B cell (primary cell): ENCODE measurements at regions not wholly inside any gene's neighbourhood (a gene's known extent, or its start where the extent isn't known, plus 50 kb on each side); places are given as distances from the start of the nearest gene placed in this dataset.

ENCODE experiments used
- ATAC-seq: fragments of 200-7000 bp; cut with Tn5 transposase; one replicate; pipeline ENCODE4 v1.10.0; 2021; ENCODE audit warnings: low read depth, mild to moderate bottlenecking, moderate number of reproducible peaks, moderate library complexity
- CTCF ChIA-PET: fragments of 350-600 bp; sonication (Branson Sonifier 250); formaldehyde crosslinking; loops from one replicate; lab custom pipeline; 2021; ENCODE audit warnings: antibody characterized with exemption, inconsistent platforms; lab: Charles Lee
- POLR2A ChIA-PET: fragments of 350-600 bp; sonication (Branson Sonifier 250); formaldehyde crosslinking; loops from one replicate; lab custom pipeline; 2021; ENCODE audit warnings: antibody characterized with exemption; lab: Charles Lee
- DNase-seq: peaks from one replicate; pipeline ENCODE4 v3.0.0; 2013
- H2AFZ ChIP-seq: 2 replicates; pipeline ENCODE4 v1.6.1; 2012; ENCODE audit warnings: mild to moderate bottlenecking, low read depth, low read length; ENCODE audit not compliant: insufficient read depth, poor library complexity, severe bottlenecking
- H3K27ac ChIP-seq, 2 donors: 1 replicate in 1 of 2; 2 replicates in 1 of 2; pipeline ENCODE4 v1.5.1; 2012 to 2013; ENCODE audit warnings: low read length in 2 of 2, mild to moderate bottlenecking in 2 of 2, moderate library complexity in 1 of 2
- H3K27me3 ChIP-seq, 4 experiments: fragments of 200-600 bp in 1 of 4; sonication (generic) in 1 of 4; replicated peaks in 1 of 4; 1 replicate in 2 of 4; 2 replicates in 2 of 4; pipeline versions ENCODE4 v1.6.1 to v1.7.0; 2013 to 2016; ENCODE audit warnings: low read length in 3 of 4, mild to moderate bottlenecking in 2 of 4, mixed read lengths in 1 of 4, moderate library complexity in 1 of 4; ENCODE audit not compliant: insufficient read depth in 4 of 4, control insufficient read depth in 3 of 4; ENCODE audit errors: control extremely low read depth in 1 of 4
- H3K36me3 ChIP-seq, 2 experiments: replicated peaks in 1 of 2; 1 replicate in 1 of 2; 2 replicates in 1 of 2; pipeline versions ENCODE4 v1.6.1 to v1.7.1; 2013; ENCODE audit warnings: low read length in 1 of 2; ENCODE audit not compliant: insufficient read depth in 2 of 2, control insufficient read depth in 1 of 2; ENCODE audit errors: control extremely low read depth in 1 of 2, extremely low read depth in 1 of 2
- H3K4me1 ChIP-seq, 2 donors: fragments of 200-600 bp in 1 of 2; sonication (generic) in 1 of 2; 1 replicate in 1 of 2; 2 replicates in 1 of 2; pipeline versions ENCODE4 v1.5.1 to v1.6.1; 2013 to 2017; ENCODE audit warnings: low read length in 2 of 2; ENCODE audit not compliant: control insufficient read depth in 2 of 2, insufficient read depth in 2 of 2
- H3K4me2 ChIP-seq: replicated peaks from 2 replicates; pipeline ENCODE3; 2012; ENCODE audit warnings: mild to moderate bottlenecking, low read depth, low read length; ENCODE audit not compliant: poor library complexity, severe bottlenecking
- H3K4me3 ChIP-seq, 5 experiments: fragments of 200-600 bp in 1 of 5; sonication (generic) in 1 of 5; 1 replicate in 3 of 5; 2 replicates in 2 of 5; pipeline versions ENCODE4 v1.5.1 to v1.7.0; 2011 to 2016; ENCODE audit warnings: low read length in 4 of 5, mild to moderate bottlenecking in 4 of 5, low read depth in 2 of 5, control low read depth in 1 of 5, moderate library complexity in 1 of 5; ENCODE audit not compliant: insufficient read depth in 1 of 5; ENCODE audit errors: control extremely low read depth in 1 of 5, extremely low read depth in 1 of 5
- H3K79me2 ChIP-seq: fragments of 200-600 bp; sonication (generic); one replicate; pipeline ENCODE4 v1.6.0; 2016; ENCODE audit warnings: low read length; ENCODE audit not compliant: control insufficient read depth, insufficient read depth
- H3K9ac ChIP-seq: fragments of 200-600 bp; sonication (generic); 2 replicates; pipeline ENCODE4 v1.6.1; 2017; ENCODE audit warnings: mild to moderate bottlenecking, low read length, moderate library complexity
- H3K9me3 ChIP-seq, 3 donors: one replicate each; pipeline versions ENCODE4 v1.6.1 to v1.7.1; 2013; ENCODE audit warnings: low read length in 2 of 3; ENCODE audit not compliant: control insufficient read depth in 2 of 3, insufficient read depth in 1 of 3; ENCODE audit errors: control extremely low read depth in 1 of 3
- H4K20me1 ChIP-seq: 2 replicates; pipeline ENCODE4 v1.6.0; 2012; ENCODE audit warnings: mild to moderate bottlenecking, low read length; ENCODE audit not compliant: insufficient read depth, control insufficient read depth, poor library complexity, severe bottlenecking
- H3K27ac Mint-ChIP-seq: one replicate; pipeline ENCODE4 v1.8.0; 2021; ENCODE audit warnings: mixed read lengths
- H3K27me3 Mint-ChIP-seq: one replicate; pipeline ENCODE4 v1.8.0; 2021; ENCODE audit warnings: mixed read lengths
- H3K4me1 Mint-ChIP-seq: one replicate; pipeline ENCODE4 v1.8.0; 2021; ENCODE audit warnings: mixed read lengths
- H3K4me3 Mint-ChIP-seq: one replicate; pipeline ENCODE4 v1.8.0; 2021; ENCODE audit warnings: mixed read lengths
- H3K9me3 Mint-ChIP-seq: one replicate; pipeline ENCODE4 v1.8.0; 2022; ENCODE audit warnings: mixed read lengths; ENCODE audit not compliant: insufficient read depth
- EZH2 ChIP-seq: IDR thresholded peaks from 2 replicates; pipeline ENCODE4 v1.6.1; 2012; ENCODE audit warnings: borderline replicate concordance, low read depth, mild to moderate bottlenecking, moderate library complexity, low read length; ENCODE audit not compliant: insufficient read depth, poor library complexity, severe bottlenecking
- WGBS: methylation state at CpG from one replicate; pipeline ENCODE4 v1.1.5; 2013; ENCODE audit warnings: missing lambda C conversion rate; ENCODE audit not compliant: insufficient coverage; 5-methylcytosine and 5-hydroxymethylcytosine counted together
- intact Hi-C: fragments of 100-400 bp; cut with micrococcal nuclease; formaldehyde crosslinking; loops from one replicate; pipeline ENCODE4 v1.10.0; 2022
- TF ChIP-seq, protein P1 (sequence below): fragments of 200-600 bp; IDR thresholded peaks from one replicate; pipeline ENCODE4 v1.8.0; 2022; ENCODE audit warnings: antibody characterized with exemption, mild to moderate bottlenecking

DNA sequence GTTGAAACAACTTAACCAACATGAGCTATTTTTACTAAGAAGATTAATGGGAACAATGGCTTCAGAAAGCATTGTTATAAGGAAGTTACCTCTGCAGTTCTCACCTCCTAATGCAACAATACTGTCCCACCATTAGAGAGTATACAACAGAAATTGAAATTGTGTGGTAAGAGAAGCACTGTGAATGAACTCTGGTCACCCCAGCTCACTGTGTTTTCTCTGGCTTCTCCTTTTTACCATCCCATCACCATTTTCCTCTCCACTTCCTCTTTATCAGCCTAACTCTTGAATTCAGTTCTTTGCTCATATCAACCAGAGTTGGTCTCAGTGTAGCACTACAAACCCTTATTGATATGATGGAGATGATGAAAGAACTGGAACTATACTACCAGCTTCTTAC lies 138.0 kb upstream of the POU2AF2 start:
- Histone ChIP-seq H3K4me1 (peaks cover 13 to 18% of the 10 kb centered on the region in 2 donors), H3K4me2 (peak overlapping the region; percentile 18), H3K79me2 (no peaks in the 10 kb centered on the region), H3K9me3 (no peaks in the 10 kb centered on the region), H2AFZ (no peak overlapping the region), H3K27ac (no peak overlapping the region), H3K9ac (no peak overlapping the region), H4K20me1 (no peaks in the 10 kb centered on the region), H3K27me3 (no peaks in the 10 kb centered on the region), H3K4me3 (no peak overlapping the region), H3K36me3 (no peaks in the 10 kb centered on the region)
- H3K9me3 Mint-ChIP-seq: no peaks in the 10 kb centered on the region
- ATAC-seq (no peak), DNase-seq (no peak)
- no peak overlapping the region for H3K4me3 Mint-ChIP-seq
- TF ChIP-seq, protein P1, sequence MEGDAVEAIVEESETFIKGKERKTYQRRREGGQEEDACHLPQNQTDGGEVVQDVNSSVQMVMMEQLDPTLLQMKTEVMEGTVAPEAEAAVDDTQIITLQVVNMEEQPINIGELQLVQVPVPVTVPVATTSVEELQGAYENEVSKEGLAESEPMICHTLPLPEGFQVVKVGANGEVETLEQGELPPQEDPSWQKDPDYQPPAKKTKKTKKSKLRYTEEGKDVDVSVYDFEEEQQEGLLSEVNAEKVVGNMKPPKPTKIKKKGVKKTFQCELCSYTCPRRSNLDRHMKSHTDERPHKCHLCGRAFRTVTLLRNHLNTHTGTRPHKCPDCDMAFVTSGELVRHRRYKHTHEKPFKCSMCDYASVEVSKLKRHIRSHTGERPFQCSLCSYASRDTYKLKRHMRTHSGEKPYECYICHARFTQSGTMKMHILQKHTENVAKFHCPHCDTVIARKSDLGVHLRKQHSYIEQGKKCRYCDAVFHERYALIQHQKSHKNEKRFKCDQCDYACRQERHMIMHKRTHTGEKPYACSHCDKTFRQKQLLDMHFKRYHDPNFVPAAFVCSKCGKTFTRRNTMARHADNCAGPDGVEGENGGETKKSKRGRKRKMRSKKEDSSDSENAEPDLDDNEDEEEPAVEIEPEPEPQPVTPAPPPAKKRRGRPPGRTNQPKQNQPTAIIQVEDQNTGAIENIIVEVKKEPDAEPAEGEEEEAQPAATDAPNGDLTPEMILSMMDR: no peak
- TF ChIP-seq EZH2: no peak
- peaks cover 23% of the 10 kb centered on the region for H3K4me1 Mint-ChIP-seq
- no peak overlapping the region for H3K27ac Mint-ChIP-seq
- ChIA-PET CTCF (interaction anchor here (1.3 to 2.2 kb wide), 2 partner anchors 18 to 123 kb away, joined by 3 to 8 read pairs; no protein-coding TSS in a partner anchor), POLR2A (no interaction called here)
- no peaks in the 10 kb centered on the region for H3K27me3 Mint-ChIP-seq
- intact Hi-C loops: no loop called here

DNA sequence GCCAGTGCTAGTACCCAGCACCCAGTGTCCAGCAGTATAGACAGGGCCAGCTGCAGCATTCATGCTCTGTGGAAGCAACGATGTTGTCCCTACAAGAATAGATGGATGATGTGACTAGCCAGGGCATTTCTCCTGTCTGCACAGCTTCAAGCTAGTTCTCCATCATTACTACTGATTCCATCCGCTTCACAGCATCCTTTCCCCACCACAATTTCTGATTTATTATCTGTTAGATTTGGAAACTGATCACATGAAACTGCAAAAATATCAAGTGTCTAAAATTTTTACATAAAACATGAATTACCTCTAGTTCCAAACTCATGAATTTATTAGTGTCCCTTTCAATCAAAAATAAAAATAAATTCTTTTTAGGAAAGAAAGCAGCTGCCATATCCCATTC lies 138.9 kb upstream of the POU2AF2 start:
- H3K9ac ChIP-seq: no peak overlapping the region
- ATAC-seq: no peak

More for the DNA sequence above, 138.9 kb upstream of the POU2AF2 start:
- peaks cover 16% of the 10 kb centered on the region for H3K4me1 Mint-ChIP-seq
- Histone ChIP-seq H3K9me3 (no peaks in the 10 kb centered on the region), H2AFZ (no peak overlapping the region), H3K4me3 (no peak overlapping the region), H3K36me3 (no peaks in the 10 kb centered on the region), H3K27me3 (no peaks in the 10 kb centered on the region), H3K4me1 (peaks cover 13 to 14% of the 10 kb centered on the region in 2 donors), H3K4me2 (no peak overlapping the region), H3K79me2 (no peaks in the 10 kb centered on the region), H4K20me1 (no peaks in the 10 kb centered on the region), H3K27ac (no peak overlapping the region)
- no peaks in the 10 kb centered on the region for H3K27me3 Mint-ChIP-seq
- POLR2A ChIA-PET: no interaction called here
- CTCF ChIA-PET: interaction anchor here (2.2 kb wide), 1 partner anchor 124 kb away, joined by 8 read pairs; no protein-coding TSS in a partner anchor
- TF ChIP-seq, protein P1: no peak
- no peak for TF ChIP-seq EZH2
- DNase-seq: no peak
- H3K4me3 Mint-ChIP-seq: no peak overlapping the region
- H3K27ac Mint-ChIP-seq: no peak overlapping the region
- intact Hi-C loops: no loop called here
- WGBS: no CpG with 5 or more reads among the region's 2 CpGs
- H3K9me3 Mint-ChIP-seq: no peaks in the 10 kb centered on the region
